ENCODE measurements at regions not wholly inside any gene's neighbourhood (a gene's known extent, or its start where the extent isn't known, plus 50 kb on each side); places are given as distances from the start of the nearest gene placed in this dataset.

DNA sequence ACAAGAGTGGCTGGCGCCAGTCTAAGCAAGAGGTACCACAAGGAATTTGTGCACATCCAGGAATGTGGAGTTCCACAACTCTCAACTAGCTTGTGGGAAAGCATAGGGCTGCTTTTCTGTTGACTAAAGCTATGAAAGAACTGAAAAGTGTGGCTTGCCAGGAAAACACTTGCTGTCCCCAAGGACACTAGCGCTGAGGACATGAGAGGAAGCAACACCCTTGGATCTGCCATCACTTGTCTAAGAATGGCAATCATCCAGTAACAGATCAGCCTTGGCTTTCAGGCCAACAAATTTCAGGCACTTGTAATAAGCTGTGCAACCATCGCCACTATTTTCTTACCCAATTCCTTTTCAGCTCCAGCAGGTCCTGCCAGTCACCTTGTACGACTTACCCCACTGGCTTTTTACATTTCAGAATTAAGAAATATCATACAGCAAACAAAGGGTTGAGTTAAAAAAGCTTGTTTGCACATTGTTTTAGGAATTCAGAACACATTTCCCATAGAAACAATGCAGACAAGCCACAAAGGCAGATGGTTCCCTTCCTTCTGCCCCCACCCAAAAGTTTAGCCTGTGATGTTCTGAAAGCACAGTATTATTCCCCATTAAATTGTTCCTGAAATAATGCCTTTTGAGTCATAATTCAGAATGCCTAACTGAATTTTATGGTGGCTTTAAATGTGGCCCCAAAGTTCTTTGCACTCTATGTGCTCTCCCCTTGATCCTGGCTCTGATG, 57.9 kb upstream of the SSTR4 start:
- no peaks in the 10 kb centered on the region; a peak in 1 of 5 replicates for H3K27me3 ChIP-seq (ENCODE audit: control insufficient read depth in 2 of 2, insufficient read depth in 2 of 2, low read length in 2 of 2)

DNA sequence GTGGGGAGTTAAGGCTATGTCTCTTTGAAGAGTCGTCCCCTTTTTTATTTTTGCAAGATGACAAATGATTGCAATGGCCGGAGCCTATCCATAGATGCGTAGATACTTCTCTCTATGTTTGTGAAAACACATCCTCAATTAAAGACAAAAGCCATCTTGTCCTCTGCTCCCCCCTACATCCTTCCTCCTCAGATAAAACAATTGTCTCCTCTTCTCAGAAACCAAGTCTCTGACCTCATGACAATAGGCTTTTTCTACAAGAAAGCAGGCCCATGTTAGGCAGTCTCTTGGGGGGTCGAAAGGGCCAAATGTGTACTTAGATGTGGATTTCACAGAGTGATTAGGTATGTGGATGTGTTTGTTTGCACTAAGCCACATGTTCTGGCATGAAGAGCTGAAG, 51.1 kb upstream of the SSTR4 start:
- Histone ChIP-seq H3K79me2 (ENCODE audit: control insufficient read depth, insufficient read depth, low read length) (no peaks in the 10 kb centered on the region), H3K4me3 (no peak overlapping the region), H3K36me3 (ENCODE audit: control insufficient read depth, insufficient read depth, low read length) (no peaks in the 10 kb centered on the region), H3K4me2 (ENCODE audit: insufficient read depth, low read length) (no peak overlapping the region), H2AFZ (ENCODE audit: low read depth, low read length) (no peak overlapping the region), H3K9me1 (ENCODE audit: control insufficient read depth, insufficient read depth, low read length) (no peaks in the 10 kb centered on the region), H3K9ac (ENCODE audit: insufficient read depth in 1 of 2, low read depth in 2 of 2, low read length in 2 of 2) (no peak overlapping the region), H3K4me1 (replicated peaks in 1 of 2; ENCODE audit: control insufficient read depth in 2 of 2, insufficient read depth in 2 of 2, low read length in 2 of 2) (no peaks in the 10 kb centered on the region), H3K27ac (ENCODE audit: extremely low read depth, low read depth, low read length) (no peak overlapping the region), H3K27me3 (ENCODE audit: control insufficient read depth in 2 of 2, insufficient read depth in 2 of 2, low read length in 2 of 2) (peaks cover 0 to 6% of the 10 kb centered on the region in 2 experiments; a peak in 2 of 5 replicates), H4K20me1 (replicated peaks; ENCODE audit: control insufficient read depth, insufficient read depth, low read length) (no peaks in the 10 kb centered on the region), H3K9me3 (replicated peaks; ENCODE audit: control insufficient read depth, insufficient read depth, low read depth, low read length) (no peaks in the 10 kb centered on the region)
- intact Hi-C loops (cut with micrococcal nuclease) = no loop called here
- no TSS peak for BruUV-seq (replicated peaks)
- ChIA-PET CTCF (ENCODE audit: low intra/inter-chr PET ratio) (no interaction called here), POLR2A (no interaction called here)
- DNase-seq (ENCODE audit: extremely low read depth in 1 of 4, low spot score in 3 of 4) (no peak), FAIRE-seq (no peak), ATAC-seq (no peak)
- no peak for TF ChIP-seq FOXA1 (IDR thresholded peaks at IDR 0.05; ENCODE audit: borderline replicate concordance)
- no peak for TF ChIP-seq LEF1 (IDR thresholded peaks at IDR 0.05)
- TF ChIP-seq CHD2 (IDR thresholded peaks at IDR 0.05; ENCODE audit: low read depth, low read length) = no peak
- TF ChIP-seq, protein P1, sequence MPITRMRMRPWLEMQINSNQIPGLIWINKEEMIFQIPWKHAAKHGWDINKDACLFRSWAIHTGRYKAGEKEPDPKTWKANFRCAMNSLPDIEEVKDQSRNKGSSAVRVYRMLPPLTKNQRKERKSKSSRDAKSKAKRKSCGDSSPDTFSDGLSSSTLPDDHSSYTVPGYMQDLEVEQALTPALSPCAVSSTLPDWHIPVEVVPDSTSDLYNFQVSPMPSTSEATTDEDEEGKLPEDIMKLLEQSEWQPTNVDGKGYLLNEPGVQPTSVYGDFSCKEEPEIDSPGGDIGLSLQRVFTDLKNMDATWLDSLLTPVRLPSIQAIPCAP (CRISPR knock-in tag; IDR thresholded peaks at IDR 0.05; ENCODE audit: borderline replicate concordance) = no peak
- no peak for TF ChIP-seq HNRNPL (IDR thresholded peaks at IDR 0.05; ENCODE audit: low read depth, low read length)
- TF ChIP-seq, protein P2, sequence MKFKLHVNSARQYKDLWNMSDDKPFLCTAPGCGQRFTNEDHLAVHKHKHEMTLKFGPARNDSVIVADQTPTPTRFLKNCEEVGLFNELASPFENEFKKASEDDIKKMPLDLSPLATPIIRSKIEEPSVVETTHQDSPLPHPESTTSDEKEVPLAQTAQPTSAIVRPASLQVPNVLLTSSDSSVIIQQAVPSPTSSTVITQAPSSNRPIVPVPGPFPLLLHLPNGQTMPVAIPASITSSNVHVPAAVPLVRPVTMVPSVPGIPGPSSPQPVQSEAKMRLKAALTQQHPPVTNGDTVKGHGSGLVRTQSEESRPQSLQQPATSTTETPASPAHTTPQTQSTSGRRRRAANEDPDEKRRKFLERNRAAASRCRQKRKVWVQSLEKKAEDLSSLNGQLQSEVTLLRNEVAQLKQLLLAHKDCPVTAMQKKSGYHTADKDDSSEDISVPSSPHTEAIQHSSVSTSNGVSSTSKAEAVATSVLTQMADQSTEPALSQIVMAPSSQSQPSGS (CRISPR knock-in tag; IDR thresholded peaks at IDR 0.05) = no peak
- no peak for TF ChIP-seq POLR2G (IDR thresholded peaks at IDR 0.05; ENCODE audit: low read depth, low read length)
- TF ChIP-seq MAFF (IDR thresholded peaks at IDR 0.05; ENCODE audit: low read length) = no peak
- 20% methylated on average over 2 of the region's 4 CpGs for WGBS (ENCODE audit: insufficient coverage, low coverage, missing lambda C conversion rate)
- in situ Hi-C loops (cut with MboI) = no loop called here

More for the DNA sequence above, 57.9 kb upstream of the SSTR4 start:
- H3K4me1 ChIP-seq (replicated peaks in 1 of 2; ENCODE audit: control insufficient read depth in 2 of 2, insufficient read depth in 2 of 2, low read length in 2 of 2) = no peaks in the 10 kb centered on the region
- FAIRE-seq (no peak), DNase-seq (ENCODE audit: extremely low read depth in 1 of 4, low spot score in 3 of 4) (no peak), ATAC-seq (no peak)
- no peak overlapping the region for H3K9ac ChIP-seq (ENCODE audit: insufficient read depth in 1 of 2, low read depth in 2 of 2, low read length in 2 of 2)
- no peak overlapping the region for H3K27ac ChIP-seq (ENCODE audit: extremely low read depth, low read depth, low read length)
- no peaks in the 10 kb centered on the region for H4K20me1 ChIP-seq (replicated peaks; ENCODE audit: control insufficient read depth, insufficient read depth, low read length)
- no TSS peak for BruUV-seq (replicated peaks)
- no peaks in the 10 kb centered on the region for H3K36me3 ChIP-seq (ENCODE audit: control insufficient read depth, insufficient read depth, low read length)
- no peaks in the 10 kb centered on the region for H3K9me3 ChIP-seq (replicated peaks; ENCODE audit: control insufficient read depth, insufficient read depth, low read depth, low read length)
- H3K79me2 ChIP-seq (ENCODE audit: control insufficient read depth, insufficient read depth, low read length) = no peaks in the 10 kb centered on the region
- 2% methylated on average over 4 of the region's 4 CpGs for WGBS (ENCODE audit: insufficient coverage, low coverage, missing lambda C conversion rate)
- H3K4me3 ChIP-seq = no peak overlapping the region
- TF ChIP-seq ZFP36 (IDR thresholded peaks at IDR 0.05; ENCODE audit: low read depth, low read length, partially characterized antibody) (no peak), ZNF239 (CRISPR knock-in tag; IDR thresholded peaks at IDR 0.05) (no peak), EP300 (IDR thresholded peaks at IDR 0.05; ENCODE audit: low read length) (no peak), SREBF1 (IDR thresholded peaks at IDR 0.05; ENCODE audit: borderline replicate concordance, low read depth, low read length) (no peak), ZNF436 (CRISPR knock-in tag; IDR thresholded peaks at IDR 0.05) (no peak), ZNF12 (CRISPR knock-in tag; IDR thresholded peaks at IDR 0.05) (no peak), CCNT2 (IDR thresholded peaks at IDR 0.05; ENCODE audit: borderline replicate concordance, extremely low read depth, insufficient read length, low read depth, low read length) (no peak), ZNF263 (CRISPR knock-in tag; IDR thresholded peaks at IDR 0.05; ENCODE audit: borderline replicate concordance) (no peak), E2F3 (CRISPR knock-in tag; IDR thresholded peaks at IDR 0.05) (no peak), PURB (CRISPR knock-in tag; IDR thresholded peaks at IDR 0.05; ENCODE audit: low read depth) (no peak)
- H2AFZ ChIP-seq (ENCODE audit: low read depth, low read length) = no peak overlapping the region
- H3K9me1 ChIP-seq (ENCODE audit: control insufficient read depth, insufficient read depth, low read length) = no peaks in the 10 kb centered on the region
- in situ Hi-C loops (cut with MboI) = no loop called here
- CTCF ChIA-PET (ENCODE audit: low intra/inter-chr PET ratio) = no interaction called here
- POLR2A ChIA-PET = interaction anchor here (0.6 kb wide), 1 partner anchor 216 kb away, joined by 3 read pairs; no protein-coding TSS in a partner anchor
- no peak overlapping the region for H3K4me2 ChIP-seq (ENCODE audit: insufficient read depth, low read length)
- intact Hi-C loops (cut with micrococcal nuclease) = loop anchor here (2.0 kb wide), 1 partner anchor 126 kb away; no protein-coding TSS in a partner anchor

All from K562 (cell line).